Right lobe of liver (tissue), 4 donors: ENCODE measurements at regions not wholly inside any gene's neighbourhood (a gene's known extent, or its start where the extent isn't known, plus 50 kb on each side); places are given as distances from the start of the nearest gene placed in this dataset.
A peak's percentile ranks its signal among the peaks of the same experiment; 100 is the strongest.

Experiments used
- POLR2A ChIP-seq: fragments of 450-650 bp; IDR thresholded peaks from one replicate; pipeline ENCODE4 v1.6.1; 2017; ENCODE audit warnings: antibody characterized with exemption, mild to moderate bottlenecking
- TF ChIP-seq, protein P1 (sequence below), 4 donors: fragments of 200-600 bp in 3 of 4; fragments of 450-650 bp in 1 of 4; IDR thresholded peaks; one replicate each; pipeline versions ENCODE4 v1.5.1 to v1.8.0; 2016 to 2022; ENCODE audit warnings: antibody characterized with exemption in 4 of 4, mild to moderate bottlenecking in 2 of 4
- donor health status: DM: no; HTN: no; CAD: no.
- donor health status: DM: no; HTN: no; CAD: no.
- donor health status: DM: no; HTN: yes; CAD: no.

DNA sequence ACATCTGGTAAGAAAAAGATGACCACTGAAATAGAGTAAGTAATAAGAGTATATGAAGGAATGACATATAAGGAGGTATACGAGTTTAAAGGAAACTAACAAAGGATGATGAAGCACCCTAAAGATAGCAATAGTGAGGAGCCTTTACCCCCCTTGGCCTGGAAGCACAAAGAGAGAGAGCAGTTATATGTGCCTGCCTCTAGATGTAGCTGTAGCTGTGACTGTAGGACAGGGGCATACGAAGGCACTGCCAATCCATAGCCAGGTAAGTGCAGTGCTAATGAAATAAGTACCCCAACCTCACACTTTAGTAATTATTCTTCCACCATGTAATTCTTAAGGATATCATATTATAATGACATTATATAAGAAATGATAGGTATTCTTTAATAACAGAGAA lies 90.1 kb upstream of the FKBP1C start:
- TF ChIP-seq, protein P1, sequence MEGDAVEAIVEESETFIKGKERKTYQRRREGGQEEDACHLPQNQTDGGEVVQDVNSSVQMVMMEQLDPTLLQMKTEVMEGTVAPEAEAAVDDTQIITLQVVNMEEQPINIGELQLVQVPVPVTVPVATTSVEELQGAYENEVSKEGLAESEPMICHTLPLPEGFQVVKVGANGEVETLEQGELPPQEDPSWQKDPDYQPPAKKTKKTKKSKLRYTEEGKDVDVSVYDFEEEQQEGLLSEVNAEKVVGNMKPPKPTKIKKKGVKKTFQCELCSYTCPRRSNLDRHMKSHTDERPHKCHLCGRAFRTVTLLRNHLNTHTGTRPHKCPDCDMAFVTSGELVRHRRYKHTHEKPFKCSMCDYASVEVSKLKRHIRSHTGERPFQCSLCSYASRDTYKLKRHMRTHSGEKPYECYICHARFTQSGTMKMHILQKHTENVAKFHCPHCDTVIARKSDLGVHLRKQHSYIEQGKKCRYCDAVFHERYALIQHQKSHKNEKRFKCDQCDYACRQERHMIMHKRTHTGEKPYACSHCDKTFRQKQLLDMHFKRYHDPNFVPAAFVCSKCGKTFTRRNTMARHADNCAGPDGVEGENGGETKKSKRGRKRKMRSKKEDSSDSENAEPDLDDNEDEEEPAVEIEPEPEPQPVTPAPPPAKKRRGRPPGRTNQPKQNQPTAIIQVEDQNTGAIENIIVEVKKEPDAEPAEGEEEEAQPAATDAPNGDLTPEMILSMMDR (IDR thresholded peaks at IDR 0.05) = peak; percentile 28 to 39 (median 32)
- no peak for TF ChIP-seq POLR2A
